NCI-H69 (cell line): ENCODE measurements at regions not wholly inside any gene's neighbourhood (a gene's known extent, or its start where the extent isn't known, plus 50 kb on each side); places are given as distances from the start of the nearest gene placed in this dataset.
A peak's percentile ranks its signal among the peaks of the same experiment; 100 is the strongest.
"Not testable (repeated sequence)": the region's sequence is repeated elsewhere in the genome, so short reads cannot be mapped to it uniquely, and the experiment has no call there.

Experiments used
- DNase-seq: peaks from one replicate; lab custom pipeline; 2025; lab: John Stamatoyannopoulos, UW

- peak; percentile 14 for DNase-seq
Measured at GRCh38 chr1:219352961-219353651, 179.4 kb downstream of the LYPLAL1 start.

GRCh38 chr1:219350172-219350931 is 176.7 kb downstream of the LYPLAL1 start:
- DNase-seq = no peak

GRCh38 chr1:219347921-219348391 is 174.3 kb downstream of the LYPLAL1 start:
- DNase-seq = peak; percentile 81

GRCh38 chr1:219347376-219347775 is 173.7 kb downstream of the LYPLAL1 start:
- DNase-seq = no peak

- DNase-seq = no peak
Measured at GRCh38 chr1:219345953-219346352, 172.3 kb downstream of the LYPLAL1 start.

GRCh38 chr1:219342836-219343235 is 169.2 kb downstream of the LYPLAL1 start:
- no peak for DNase-seq

- DNase-seq = no peak
Measured at GRCh38 chr1:219340796-219341195, 167.1 kb downstream of the LYPLAL1 start.

GRCh38 chr1:219339466-219339865 is 165.8 kb downstream of the LYPLAL1 start:
- no peak for DNase-seq

- DNase-seq = no peak
Measured at GRCh38 chr1:219337588-219337987, 163.9 kb downstream of the LYPLAL1 start.

GRCh38 chr1:219333626-219334025 is 159.9 kb downstream of the LYPLAL1 start:
- DNase-seq = no peak

GRCh38 chr1:219331424-219331823 is 157.7 kb downstream of the LYPLAL1 start:
- no peak for DNase-seq

- peak; percentile 74 for DNase-seq
Measured at GRCh38 chr1:219330669-219331068, 157.0 kb downstream of the LYPLAL1 start.

GRCh38 chr1:219330001-219330400 is 156.3 kb downstream of the LYPLAL1 start:
- no peak for DNase-seq

GRCh38 chr1:219329578-219329977 is 155.9 kb downstream of the LYPLAL1 start:
- DNase-seq = peak; percentile 13

- DNase-seq = no peak
Measured at GRCh38 chr1:219326843-219327242, 153.2 kb downstream of the LYPLAL1 start.

- no peak for DNase-seq
Measured at GRCh38 chr1:219325368-219325742, 151.7 kb downstream of the LYPLAL1 start.

- peak; percentile 39 for DNase-seq
Measured at GRCh38 chr1:219324629-219325367, 151.1 kb downstream of the LYPLAL1 start.

- DNase-seq = peak; percentile 71
Measured at GRCh38 chr1:219324171-219324570, 150.5 kb downstream of the LYPLAL1 start.

GRCh38 chr1:219323426-219323825 is 149.7 kb downstream of the LYPLAL1 start:
- DNase-seq = peak; percentile 77

GRCh38 chr1:219322766-219323165 is 149.1 kb downstream of the LYPLAL1 start:
- DNase-seq = no peak

GRCh38 chr1:219320563-219320962 is 146.9 kb downstream of the LYPLAL1 start:
- not testable (repeated sequence) for DNase-seq

GRCh38 chr1:219318826-219319225 is 145.1 kb downstream of the LYPLAL1 start:
- DNase-seq = no peak
